GM12878 (cell line): ENCODE measurements at regions not wholly inside any gene's neighbourhood (a gene's known extent, or its start where the extent isn't known, plus 50 kb on each side); places are given as distances from the start of the nearest gene placed in this dataset.

Experiments used
- ATF7 ChIP-seq: fragments of 450-650 bp; IDR thresholded peaks from 2 replicates; pipeline ENCODE4 v1.6.1; 2016; ENCODE audit warnings: low read depth, mild to moderate bottlenecking
- HCFC1 ChIP-seq: fragments of 150-350 bp; IDR thresholded peaks from 2 replicates; pipeline ENCODE4 v1.6.1; 2014; ENCODE audit warnings: low read length
- POLR2A ChIP-seq: IDR thresholded peaks from 2 replicates; pipeline ENCODE4 v1.6.1; 2011; ENCODE audit warnings: low read depth, mild to moderate bottlenecking, low read length
- TF ChIP-seq, protein P1 (sequence below): IDR thresholded peaks from 2 replicates; pipeline ENCODE4 v1.6.1; 2012; ENCODE audit warnings: low read depth, low read length, improper control_type of control experiment

- TF ChIP-seq POLR2A (no peak), HCFC1 (no peak), ATF7 (no peak)
- TF ChIP-seq, protein P1, sequence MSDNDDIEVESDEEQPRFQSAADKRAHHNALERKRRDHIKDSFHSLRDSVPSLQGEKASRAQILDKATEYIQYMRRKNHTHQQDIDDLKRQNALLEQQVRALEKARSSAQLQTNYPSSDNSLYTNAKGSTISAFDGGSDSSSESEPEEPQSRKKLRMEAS, result no peak
Observed at GRCh38 chr22:49524362-49524761, 303.3 kb downstream of the BRD1 start.
